SU-DHL-6 (cell line): ENCODE measurements at regions not wholly inside any gene's neighbourhood (a gene's known extent, or its start where the extent isn't known, plus 50 kb on each side); places are given as distances from the start of the nearest gene placed in this dataset.

Experiments
- EZH2phosphoT487 ChIP-seq: fragments of 200-600 bp; sonication (generic), shearing (Covaris generic); conservative IDR thresholded peaks from 2 replicates; pipeline ENCODE4 v1.6.1; 2018; ENCODE audit warnings: mild to moderate bottlenecking, antibody characterized with exemption, low read length, moderate library complexity, mixed read lengths
- TF ChIP-seq, protein P1 (sequence below): fragments of 200-600 bp; sonication (generic); IDR thresholded peaks from one replicate; pipeline ENCODE4 v1.5.1; 2017; ENCODE audit warnings: antibody characterized with exemption, mild to moderate bottlenecking, low read length, moderate library complexity; ENCODE audit not compliant: insufficient read depth, poor library complexity, severe bottlenecking

DNA sequence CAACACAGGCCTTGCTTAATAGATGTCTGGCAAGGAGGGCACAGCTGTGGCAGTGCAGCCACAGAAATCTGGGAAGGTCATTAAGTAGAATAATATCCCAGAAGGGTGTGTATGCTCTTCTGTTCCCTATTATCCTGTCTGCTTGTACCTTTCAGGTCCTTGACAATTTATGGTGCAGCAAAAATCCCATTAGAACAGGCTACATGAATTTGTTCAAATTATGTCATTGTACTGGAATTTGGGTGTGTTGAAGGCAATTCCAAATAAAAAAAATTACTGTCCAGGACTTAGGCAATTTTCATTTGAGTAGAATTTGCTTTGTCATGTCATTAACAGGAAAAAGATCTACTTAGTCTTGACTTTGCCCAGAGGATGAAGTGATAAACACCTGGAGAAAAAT, 192.1 kb downstream of the IDS start:
- TF ChIP-seq, protein P1, sequence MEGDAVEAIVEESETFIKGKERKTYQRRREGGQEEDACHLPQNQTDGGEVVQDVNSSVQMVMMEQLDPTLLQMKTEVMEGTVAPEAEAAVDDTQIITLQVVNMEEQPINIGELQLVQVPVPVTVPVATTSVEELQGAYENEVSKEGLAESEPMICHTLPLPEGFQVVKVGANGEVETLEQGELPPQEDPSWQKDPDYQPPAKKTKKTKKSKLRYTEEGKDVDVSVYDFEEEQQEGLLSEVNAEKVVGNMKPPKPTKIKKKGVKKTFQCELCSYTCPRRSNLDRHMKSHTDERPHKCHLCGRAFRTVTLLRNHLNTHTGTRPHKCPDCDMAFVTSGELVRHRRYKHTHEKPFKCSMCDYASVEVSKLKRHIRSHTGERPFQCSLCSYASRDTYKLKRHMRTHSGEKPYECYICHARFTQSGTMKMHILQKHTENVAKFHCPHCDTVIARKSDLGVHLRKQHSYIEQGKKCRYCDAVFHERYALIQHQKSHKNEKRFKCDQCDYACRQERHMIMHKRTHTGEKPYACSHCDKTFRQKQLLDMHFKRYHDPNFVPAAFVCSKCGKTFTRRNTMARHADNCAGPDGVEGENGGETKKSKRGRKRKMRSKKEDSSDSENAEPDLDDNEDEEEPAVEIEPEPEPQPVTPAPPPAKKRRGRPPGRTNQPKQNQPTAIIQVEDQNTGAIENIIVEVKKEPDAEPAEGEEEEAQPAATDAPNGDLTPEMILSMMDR, result no peak
- TF ChIP-seq EZH2phosphoT487, result no peak
